Liver (tissue), 3 donors: ENCODE measurements at regions not wholly inside any gene's neighbourhood (a gene's known extent, or its start where the extent isn't known, plus 50 kb on each side); places are given as distances from the start of the nearest gene placed in this dataset.

Experiments
- EGR1 ChIP-seq, 2 donors: IDR thresholded peaks; 2 replicates each; pipeline ENCODE4 v1.6.1; 2016 to 2018; ENCODE audit warnings: antibody characterized with exemption in 2 of 2, low read depth in 2 of 2
- GABPA ChIP-seq, 2 donors: IDR thresholded peaks in 1 of 2; conservative IDR thresholded peaks in 1 of 2; 2 replicates each; pipeline ENCODE4 v1.6.1; 2016; ENCODE audit warnings: antibody characterized with exemption in 2 of 2, mild to moderate bottlenecking in 1 of 2, moderate library complexity in 1 of 2
- HNF4A ChIP-seq, 2 donors: conservative IDR thresholded peaks; 2 replicates each; pipeline ENCODE4 v1.6.1; 2016; ENCODE audit warnings: antibody characterized with exemption in 2 of 2, mild to moderate bottlenecking in 2 of 2
- JUND ChIP-seq, 2 donors: IDR thresholded peaks; 2 replicates each; pipeline ENCODE4 v1.6.1; 2016; ENCODE audit warnings: antibody characterized with exemption in 2 of 2
- NR2F2 ChIP-seq: IDR thresholded peaks from 2 replicates; pipeline ENCODE4 v1.6.1; 2016; ENCODE audit warnings: antibody characterized with exemption
- RXRA ChIP-seq, 2 donors: IDR thresholded peaks; 2 replicates each; pipeline ENCODE4 v1.6.1; 2017 to 2018; ENCODE audit warnings: antibody characterized with exemption in 2 of 2, mild to moderate bottlenecking in 1 of 2
- SP1 ChIP-seq: IDR thresholded peaks from 2 replicates; pipeline ENCODE4 v1.6.1; 2018; ENCODE audit warnings: antibody characterized with exemption, mild to moderate bottlenecking
- TAF1 ChIP-seq: conservative IDR thresholded peaks from 2 replicates; pipeline ENCODE4 v1.6.1; 2016; ENCODE audit warnings: antibody characterized with exemption, mild to moderate bottlenecking
- YY1 ChIP-seq: IDR thresholded peaks from 2 replicates; pipeline ENCODE4 v1.6.1; 2016; ENCODE audit warnings: antibody characterized with exemption, mild to moderate bottlenecking
- TF ChIP-seq, protein P1 (sequence below): fragments of 150-350 bp; IDR thresholded peaks from 2 replicates; pipeline ENCODE4 v1.5.1; 2017; ENCODE audit warnings: improper control_type of control experiment, low read depth, low read length; ENCODE audit not compliant: missing input control
- TF ChIP-seq, protein P2 (sequence below): IDR thresholded peaks from 2 replicates; pipeline ENCODE4 v1.6.1; 2016; ENCODE audit warnings: antibody characterized with exemption
- TF ChIP-seq, protein P3 (sequence below): IDR thresholded peaks from 2 replicates; pipeline ENCODE4 v1.6.1; 2016; ENCODE audit warnings: antibody characterized with exemption
- TF ChIP-seq, protein P4 (sequence below): IDR thresholded peaks from 2 replicates; pipeline ENCODE4 v1.6.1; 2016; ENCODE audit warnings: antibody characterized with exemption
- TF ChIP-seq, protein P5 (sequence below): IDR thresholded peaks from 2 replicates; pipeline ENCODE4 v1.6.1; 2016; ENCODE audit warnings: antibody characterized with exemption, mild to moderate bottlenecking
- donor health status: healthy.
- donor health status: healthy.

DNA sequence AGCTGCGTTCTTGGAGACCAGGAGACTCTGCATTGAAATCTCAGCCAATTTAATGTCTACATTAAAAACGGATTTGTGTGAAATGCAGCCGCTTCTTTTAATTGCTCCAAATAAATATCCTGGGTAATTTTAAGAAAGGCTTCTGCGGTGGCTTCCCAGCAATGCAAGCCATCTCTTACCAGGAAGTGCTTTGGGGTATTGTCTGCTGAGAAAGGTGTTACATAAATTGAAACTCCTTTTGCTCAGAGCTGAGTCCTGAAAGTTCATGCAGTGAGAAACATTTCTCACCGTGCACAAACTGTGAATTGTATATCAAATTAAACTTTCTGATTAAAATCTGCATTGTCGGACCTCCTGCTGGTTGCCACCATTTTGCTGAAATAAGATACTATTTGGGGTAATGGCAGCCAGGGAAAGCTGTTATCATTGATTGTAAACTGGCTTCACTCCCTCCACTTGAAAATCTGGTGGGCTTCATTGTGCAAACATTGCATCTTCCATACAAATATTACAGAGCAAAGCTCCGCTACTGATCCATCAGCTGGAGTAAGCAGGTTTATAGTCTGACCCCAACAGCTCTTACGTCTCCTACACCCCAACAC is 59.5 kb downstream of the ZIC5 start:
- TF ChIP-seq NR2F2 (no peak), TAF1 (no peak), HNF4A (conservative IDR thresholded peaks at IDR 0.05) (no peak), RXRA (IDR thresholded peaks at IDR 0.05) (no peak), GABPA (IDR thresholded peaks at IDR 0.05 in 1 of 2, conservative IDR thresholded peaks at IDR 0.05 in 1 of 2) (no peak), SP1 (no peak), JUND (IDR thresholded peaks at IDR 0.05) (no peak), EGR1 (IDR thresholded peaks at IDR 0.05; ENCODE audit: low read depth in 2 of 2) (no peak), YY1 (no peak)
- TF ChIP-seq, protein P1, sequence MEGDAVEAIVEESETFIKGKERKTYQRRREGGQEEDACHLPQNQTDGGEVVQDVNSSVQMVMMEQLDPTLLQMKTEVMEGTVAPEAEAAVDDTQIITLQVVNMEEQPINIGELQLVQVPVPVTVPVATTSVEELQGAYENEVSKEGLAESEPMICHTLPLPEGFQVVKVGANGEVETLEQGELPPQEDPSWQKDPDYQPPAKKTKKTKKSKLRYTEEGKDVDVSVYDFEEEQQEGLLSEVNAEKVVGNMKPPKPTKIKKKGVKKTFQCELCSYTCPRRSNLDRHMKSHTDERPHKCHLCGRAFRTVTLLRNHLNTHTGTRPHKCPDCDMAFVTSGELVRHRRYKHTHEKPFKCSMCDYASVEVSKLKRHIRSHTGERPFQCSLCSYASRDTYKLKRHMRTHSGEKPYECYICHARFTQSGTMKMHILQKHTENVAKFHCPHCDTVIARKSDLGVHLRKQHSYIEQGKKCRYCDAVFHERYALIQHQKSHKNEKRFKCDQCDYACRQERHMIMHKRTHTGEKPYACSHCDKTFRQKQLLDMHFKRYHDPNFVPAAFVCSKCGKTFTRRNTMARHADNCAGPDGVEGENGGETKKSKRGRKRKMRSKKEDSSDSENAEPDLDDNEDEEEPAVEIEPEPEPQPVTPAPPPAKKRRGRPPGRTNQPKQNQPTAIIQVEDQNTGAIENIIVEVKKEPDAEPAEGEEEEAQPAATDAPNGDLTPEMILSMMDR, result no peak
- TF ChIP-seq, protein P2, sequence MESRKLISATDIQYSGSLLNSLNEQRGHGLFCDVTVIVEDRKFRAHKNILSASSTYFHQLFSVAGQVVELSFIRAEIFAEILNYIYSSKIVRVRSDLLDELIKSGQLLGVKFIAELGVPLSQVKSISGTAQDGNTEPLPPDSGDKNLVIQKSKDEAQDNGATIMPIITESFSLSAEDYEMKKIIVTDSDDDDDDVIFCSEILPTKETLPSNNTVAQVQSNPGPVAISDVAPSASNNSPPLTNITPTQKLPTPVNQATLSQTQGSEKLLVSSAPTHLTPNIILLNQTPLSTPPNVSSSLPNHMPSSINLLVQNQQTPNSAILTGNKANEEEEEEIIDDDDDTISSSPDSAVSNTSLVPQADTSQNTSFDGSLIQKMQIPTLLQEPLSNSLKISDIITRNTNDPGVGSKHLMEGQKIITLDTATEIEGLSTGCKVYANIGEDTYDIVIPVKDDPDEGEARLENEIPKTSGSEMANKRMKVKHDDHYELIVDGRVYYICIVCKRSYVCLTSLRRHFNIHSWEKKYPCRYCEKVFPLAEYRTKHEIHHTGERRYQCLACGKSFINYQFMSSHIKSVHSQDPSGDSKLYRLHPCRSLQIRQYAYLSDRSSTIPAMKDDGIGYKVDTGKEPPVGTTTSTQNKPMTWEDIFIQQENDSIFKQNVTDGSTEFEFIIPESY, result no peak
- TF ChIP-seq, protein P3, sequence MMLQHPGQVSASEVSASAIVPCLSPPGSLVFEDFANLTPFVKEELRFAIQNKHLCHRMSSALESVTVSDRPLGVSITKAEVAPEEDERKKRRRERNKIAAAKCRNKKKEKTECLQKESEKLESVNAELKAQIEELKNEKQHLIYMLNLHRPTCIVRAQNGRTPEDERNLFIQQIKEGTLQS, result no peak
- TF ChIP-seq, protein P4, sequence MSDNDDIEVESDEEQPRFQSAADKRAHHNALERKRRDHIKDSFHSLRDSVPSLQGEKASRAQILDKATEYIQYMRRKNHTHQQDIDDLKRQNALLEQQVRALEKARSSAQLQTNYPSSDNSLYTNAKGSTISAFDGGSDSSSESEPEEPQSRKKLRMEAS, result no peak
- TF ChIP-seq, protein P5, sequence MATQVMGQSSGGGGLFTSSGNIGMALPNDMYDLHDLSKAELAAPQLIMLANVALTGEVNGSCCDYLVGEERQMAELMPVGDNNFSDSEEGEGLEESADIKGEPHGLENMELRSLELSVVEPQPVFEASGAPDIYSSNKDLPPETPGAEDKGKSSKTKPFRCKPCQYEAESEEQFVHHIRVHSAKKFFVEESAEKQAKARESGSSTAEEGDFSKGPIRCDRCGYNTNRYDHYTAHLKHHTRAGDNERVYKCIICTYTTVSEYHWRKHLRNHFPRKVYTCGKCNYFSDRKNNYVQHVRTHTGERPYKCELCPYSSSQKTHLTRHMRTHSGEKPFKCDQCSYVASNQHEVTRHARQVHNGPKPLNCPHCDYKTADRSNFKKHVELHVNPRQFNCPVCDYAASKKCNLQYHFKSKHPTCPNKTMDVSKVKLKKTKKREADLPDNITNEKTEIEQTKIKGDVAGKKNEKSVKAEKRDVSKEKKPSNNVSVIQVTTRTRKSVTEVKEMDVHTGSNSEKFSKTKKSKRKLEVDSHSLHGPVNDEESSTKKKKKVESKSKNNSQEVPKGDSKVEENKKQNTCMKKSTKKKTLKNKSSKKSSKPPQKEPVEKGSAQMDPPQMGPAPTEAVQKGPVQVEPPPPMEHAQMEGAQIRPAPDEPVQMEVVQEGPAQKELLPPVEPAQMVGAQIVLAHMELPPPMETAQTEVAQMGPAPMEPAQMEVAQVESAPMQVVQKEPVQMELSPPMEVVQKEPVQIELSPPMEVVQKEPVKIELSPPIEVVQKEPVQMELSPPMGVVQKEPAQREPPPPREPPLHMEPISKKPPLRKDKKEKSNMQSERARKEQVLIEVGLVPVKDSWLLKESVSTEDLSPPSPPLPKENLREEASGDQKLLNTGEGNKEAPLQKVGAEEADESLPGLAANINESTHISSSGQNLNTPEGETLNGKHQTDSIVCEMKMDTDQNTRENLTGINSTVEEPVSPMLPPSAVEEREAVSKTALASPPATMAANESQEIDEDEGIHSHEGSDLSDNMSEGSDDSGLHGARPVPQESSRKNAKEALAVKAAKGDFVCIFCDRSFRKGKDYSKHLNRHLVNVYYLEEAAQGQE, result no peak
